ENCODE measurements at regions not wholly inside any gene's neighbourhood (a gene's known extent, or its start where the extent isn't known, plus 50 kb on each side); places are given as distances from the start of the nearest gene placed in this dataset.

DNA sequence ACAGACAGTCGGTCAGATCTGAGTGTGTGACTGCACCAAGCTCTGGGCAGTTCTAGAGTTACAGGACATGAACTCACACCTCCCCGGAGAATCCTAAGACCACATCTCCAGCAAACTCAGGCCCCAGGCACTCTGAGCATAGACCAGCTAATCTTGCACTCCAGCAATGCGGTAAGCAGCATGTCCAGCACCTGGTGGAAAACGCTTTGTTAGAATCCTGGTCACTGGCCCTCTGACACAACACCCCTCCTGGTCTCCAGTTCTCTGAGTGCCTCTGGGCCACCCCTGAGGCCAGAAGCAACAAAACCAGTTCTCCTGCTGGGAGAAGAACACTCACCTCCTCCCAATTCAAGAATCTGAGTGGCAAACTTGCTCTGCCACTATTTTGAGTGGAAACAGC is 82.7 kb upstream of the TMEM45B start:
- no peak for TF ChIP-seq SNAI2 (CRISPR knock-in tag; IDR thresholded peaks at IDR 0.05)
- TF ChIP-seq OSR1 (CRISPR knock-in tag; IDR thresholded peaks at IDR 0.05): no peak
- no peak for TF ChIP-seq ZNF565 (CRISPR knock-in tag; conservative IDR thresholded peaks at IDR 0.05; ENCODE audit: low read depth)
- TF ChIP-seq ZFP30 (CRISPR knock-in tag; IDR thresholded peaks at IDR 0.05): no peak
- no peak for TF ChIP-seq TCF4 (CRISPR knock-in tag; IDR thresholded peaks at IDR 0.05; ENCODE audit: borderline replicate concordance)
- TF ChIP-seq, protein P1, sequence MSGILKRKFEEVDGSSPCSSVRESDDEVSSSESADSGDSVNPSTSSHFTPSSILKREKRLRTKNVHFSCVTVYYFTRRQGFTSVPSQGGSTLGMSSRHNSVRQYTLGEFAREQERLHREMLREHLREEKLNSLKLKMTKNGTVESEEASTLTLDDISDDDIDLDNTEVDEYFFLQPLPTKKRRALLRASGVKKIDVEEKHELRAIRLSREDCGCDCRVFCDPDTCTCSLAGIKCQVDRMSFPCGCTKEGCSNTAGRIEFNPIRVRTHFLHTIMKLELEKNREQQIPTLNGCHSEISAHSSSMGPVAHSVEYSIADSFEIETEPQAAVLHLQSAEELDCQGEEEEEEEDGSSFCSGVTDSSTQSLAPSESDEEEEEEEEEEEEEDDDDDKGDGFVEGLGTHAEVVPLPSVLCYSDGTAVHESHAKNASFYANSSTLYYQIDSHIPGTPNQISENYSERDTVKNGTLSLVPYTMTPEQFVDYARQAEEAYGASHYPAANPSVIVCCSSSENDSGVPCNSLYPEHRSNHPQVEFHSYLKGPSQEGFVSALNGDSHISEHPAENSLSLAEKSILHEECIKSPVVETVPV (CRISPR knock-in tag; IDR thresholded peaks at IDR 0.05): no peak
- TF ChIP-seq, protein P2, sequence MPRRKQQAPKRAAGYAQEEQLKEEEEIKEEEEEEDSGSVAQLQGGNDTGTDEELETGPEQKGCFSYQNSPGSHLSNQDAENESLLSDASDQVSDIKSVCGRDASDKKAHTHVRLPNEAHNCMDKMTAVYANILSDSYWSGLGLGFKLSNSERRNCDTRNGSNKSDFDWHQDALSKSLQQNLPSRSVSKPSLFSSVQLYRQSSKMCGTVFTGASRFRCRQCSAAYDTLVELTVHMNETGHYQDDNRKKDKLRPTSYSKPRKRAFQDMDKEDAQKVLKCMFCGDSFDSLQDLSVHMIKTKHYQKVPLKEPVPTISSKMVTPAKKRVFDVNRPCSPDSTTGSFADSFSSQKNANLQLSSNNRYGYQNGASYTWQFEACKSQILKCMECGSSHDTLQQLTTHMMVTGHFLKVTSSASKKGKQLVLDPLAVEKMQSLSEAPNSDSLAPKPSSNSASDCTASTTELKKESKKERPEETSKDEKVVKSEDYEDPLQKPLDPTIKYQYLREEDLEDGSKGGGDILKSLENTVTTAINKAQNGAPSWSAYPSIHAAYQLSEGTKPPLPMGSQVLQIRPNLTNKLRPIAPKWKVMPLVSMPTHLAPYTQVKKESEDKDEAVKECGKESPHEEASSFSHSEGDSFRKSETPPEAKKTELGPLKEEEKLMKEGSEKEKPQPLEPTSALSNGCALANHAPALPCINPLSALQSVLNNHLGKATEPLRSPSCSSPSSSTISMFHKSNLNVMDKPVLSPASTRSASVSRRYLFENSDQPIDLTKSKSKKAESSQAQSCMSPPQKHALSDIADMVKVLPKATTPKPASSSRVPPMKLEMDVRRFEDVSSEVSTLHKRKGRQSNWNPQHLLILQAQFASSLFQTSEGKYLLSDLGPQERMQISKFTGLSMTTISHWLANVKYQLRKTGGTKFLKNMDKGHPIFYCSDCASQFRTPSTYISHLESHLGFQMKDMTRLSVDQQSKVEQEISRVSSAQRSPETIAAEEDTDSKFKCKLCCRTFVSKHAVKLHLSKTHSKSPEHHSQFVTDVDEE (CRISPR knock-in tag; IDR thresholded peaks at IDR 0.05): no peak
- TF ChIP-seq ZC3H10 (CRISPR knock-in tag; IDR thresholded peaks at IDR 0.05): no peak
- no peak for TF ChIP-seq ESRRG (CRISPR knock-in tag; IDR thresholded peaks at IDR 0.05)
- TF ChIP-seq ZNF70 (CRISPR knock-in tag; IDR thresholded peaks at IDR 0.05): no peak
- TF ChIP-seq BACH2 (CRISPR knock-in tag; IDR thresholded peaks at IDR 0.05; ENCODE audit: borderline replicate concordance): no peak
- no peak for TF ChIP-seq ZNF8 (CRISPR knock-in tag; IDR thresholded peaks at IDR 0.05)
- ATAC-seq: no peak

DNA sequence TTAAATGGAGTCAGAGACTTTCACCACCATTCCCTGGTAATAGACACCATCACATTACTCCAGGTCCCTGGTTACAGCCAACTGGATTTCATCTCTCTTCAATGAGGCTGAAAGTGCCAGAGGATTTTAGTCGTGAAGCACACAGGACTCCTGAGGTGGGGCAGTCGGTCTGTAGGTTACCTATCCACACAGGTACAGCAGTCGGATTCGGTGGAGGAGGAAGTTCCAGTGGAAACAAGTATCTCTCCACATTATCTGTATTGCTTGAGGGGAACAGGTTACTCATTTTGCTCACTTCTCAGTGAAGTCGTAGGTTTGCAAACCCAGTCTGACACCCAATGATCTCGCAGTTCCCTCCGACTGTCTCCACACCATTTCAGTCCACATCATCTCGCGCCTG is 82.3 kb upstream of the TMEM45B start:
- no peak for ATAC-seq
- no peak for TF ChIP-seq ARNTL (CRISPR knock-in tag; IDR thresholded peaks at IDR 0.05; ENCODE audit: borderline replicate concordance, low read depth)
- no peak for TF ChIP-seq SNAI2 (CRISPR knock-in tag; IDR thresholded peaks at IDR 0.05)
- no peak for TF ChIP-seq ZC3H10 (CRISPR knock-in tag; IDR thresholded peaks at IDR 0.05)
- TF ChIP-seq CSDC2 (CRISPR knock-in tag; IDR thresholded peaks at IDR 0.05): no peak
- TF ChIP-seq TCF4 (CRISPR knock-in tag; IDR thresholded peaks at IDR 0.05; ENCODE audit: borderline replicate concordance): no peak
- TF ChIP-seq PPARA (CRISPR knock-in tag; IDR thresholded peaks at IDR 0.05; ENCODE audit: borderline replicate concordance): no peak
- TF ChIP-seq, protein P2 (CRISPR knock-in tag; IDR thresholded peaks at IDR 0.05): no peak
- no peak for TF ChIP-seq ZNF8 (CRISPR knock-in tag; IDR thresholded peaks at IDR 0.05)
- TF ChIP-seq ZFP3 (CRISPR knock-in tag; IDR thresholded peaks at IDR 0.05): no peak
- TF ChIP-seq PATZ1 (CRISPR knock-in tag; IDR thresholded peaks at IDR 0.05; ENCODE audit: borderline replicate concordance): no peak
- TF ChIP-seq, protein P3, sequence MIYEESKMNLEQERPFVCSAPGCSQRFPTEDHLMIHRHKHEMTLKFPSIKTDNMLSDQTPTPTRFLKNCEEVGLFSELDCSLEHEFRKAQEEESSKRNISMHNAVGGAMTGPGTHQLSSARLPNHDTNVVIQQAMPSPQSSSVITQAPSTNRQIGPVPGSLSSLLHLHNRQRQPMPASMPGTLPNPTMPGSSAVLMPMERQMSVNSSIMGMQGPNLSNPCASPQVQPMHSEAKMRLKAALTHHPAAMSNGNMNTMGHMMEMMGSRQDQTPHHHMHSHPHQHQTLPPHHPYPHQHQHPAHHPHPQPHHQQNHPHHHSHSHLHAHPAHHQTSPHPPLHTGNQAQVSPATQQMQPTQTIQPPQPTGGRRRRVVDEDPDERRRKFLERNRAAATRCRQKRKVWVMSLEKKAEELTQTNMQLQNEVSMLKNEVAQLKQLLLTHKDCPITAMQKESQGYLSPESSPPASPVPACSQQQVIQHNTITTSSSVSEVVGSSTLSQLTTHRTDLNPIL (CRISPR knock-in tag; IDR thresholded peaks at IDR 0.05; ENCODE audit: low read depth): no peak
- TF ChIP-seq RARB (CRISPR knock-in tag; IDR thresholded peaks at IDR 0.05): no peak
- TF ChIP-seq ISL1 (CRISPR knock-in tag; IDR thresholded peaks at IDR 0.05): no peak
- TF ChIP-seq ZFP30 (CRISPR knock-in tag; IDR thresholded peaks at IDR 0.05): no peak
- TF ChIP-seq GLIS3 (CRISPR knock-in tag; IDR thresholded peaks at IDR 0.05): no peak
- TF ChIP-seq ZNF70 (CRISPR knock-in tag; IDR thresholded peaks at IDR 0.05): no peak
